Osteocyte (in vitro differentiated cells): ENCODE measurements at regions not wholly inside any gene's neighbourhood (a gene's known extent, or its start where the extent isn't known, plus 50 kb on each side); places are given as distances from the start of the nearest gene placed in this dataset.

Experiments
- DNase-seq: peaks from one replicate; pipeline ENCODE4 v3.0.0; 2021; ENCODE audit warnings: mixed read lengths; ENCODE audit not compliant: unreplicated experiment; ENCODE audit errors: extremely low spot score
- H3K27ac Mint-ChIP-seq: one replicate; pipeline ENCODE4 v1.8.0; 2021; ENCODE audit warnings: mild to moderate bottlenecking, mixed read lengths; ENCODE audit not compliant: unreplicated experiment
- H3K27me3 Mint-ChIP-seq: one replicate; pipeline ENCODE4 v1.8.0; 2021; ENCODE audit warnings: mixed read lengths; ENCODE audit not compliant: unreplicated experiment
- H3K36me3 Mint-ChIP-seq: one replicate; pipeline ENCODE4 v1.8.0; 2021; ENCODE audit warnings: mixed read lengths; ENCODE audit not compliant: unreplicated experiment
- H3K4me1 Mint-ChIP-seq: one replicate; pipeline ENCODE4 v1.8.0; 2021; ENCODE audit warnings: mixed read lengths; ENCODE audit not compliant: unreplicated experiment
- H3K4me3 Mint-ChIP-seq: one replicate; pipeline ENCODE4 v1.8.0; 2021; ENCODE audit warnings: mild to moderate bottlenecking, moderate library complexity, mixed read lengths; ENCODE audit not compliant: unreplicated experiment
- H3K9me3 Mint-ChIP-seq: one replicate; pipeline ENCODE4 v1.8.0; 2021; ENCODE audit warnings: mixed read lengths; ENCODE audit not compliant: unreplicated experiment
- TF ChIP-seq, protein P1 (sequence below): fragments of 200-600 bp; sonication (generic); IDR thresholded peaks from 2 replicates; pipeline ENCODE4 v1.5.0; 2021; ENCODE audit warnings: antibody characterized with exemption, mild to moderate bottlenecking, moderate library complexity

DNA sequence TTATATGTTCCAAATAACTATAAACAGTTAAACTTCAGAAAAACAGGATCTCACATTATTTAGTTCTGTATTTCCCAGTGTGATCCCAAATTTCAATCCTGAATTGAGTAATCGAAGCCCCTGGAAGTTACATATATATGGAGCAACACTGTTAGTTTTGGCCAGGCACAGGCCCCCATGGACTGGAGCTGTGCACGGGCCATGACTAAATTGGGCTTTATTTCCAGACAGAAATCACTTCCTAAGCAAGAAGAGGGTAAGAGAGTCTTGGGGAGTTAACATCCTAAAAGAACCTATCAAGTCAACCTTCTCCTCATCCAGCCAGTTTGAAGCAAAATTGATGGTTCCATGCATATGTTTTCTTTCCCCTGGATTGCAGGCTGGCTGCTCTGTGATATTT lies 393.0 kb downstream of the TMEM167A start:
- Mint-ChIP-seq H3K9me3 (no peaks in the 10 kb centered on the region), H3K36me3 (no peaks in the 10 kb centered on the region), H3K4me3 (no peak overlapping the region), H3K27me3 (peaks cover 18% of the 10 kb centered on the region), H3K27ac (no peak overlapping the region), H3K4me1 (no peaks in the 10 kb centered on the region)
- DNase-seq, result no peak
- TF ChIP-seq, protein P1, sequence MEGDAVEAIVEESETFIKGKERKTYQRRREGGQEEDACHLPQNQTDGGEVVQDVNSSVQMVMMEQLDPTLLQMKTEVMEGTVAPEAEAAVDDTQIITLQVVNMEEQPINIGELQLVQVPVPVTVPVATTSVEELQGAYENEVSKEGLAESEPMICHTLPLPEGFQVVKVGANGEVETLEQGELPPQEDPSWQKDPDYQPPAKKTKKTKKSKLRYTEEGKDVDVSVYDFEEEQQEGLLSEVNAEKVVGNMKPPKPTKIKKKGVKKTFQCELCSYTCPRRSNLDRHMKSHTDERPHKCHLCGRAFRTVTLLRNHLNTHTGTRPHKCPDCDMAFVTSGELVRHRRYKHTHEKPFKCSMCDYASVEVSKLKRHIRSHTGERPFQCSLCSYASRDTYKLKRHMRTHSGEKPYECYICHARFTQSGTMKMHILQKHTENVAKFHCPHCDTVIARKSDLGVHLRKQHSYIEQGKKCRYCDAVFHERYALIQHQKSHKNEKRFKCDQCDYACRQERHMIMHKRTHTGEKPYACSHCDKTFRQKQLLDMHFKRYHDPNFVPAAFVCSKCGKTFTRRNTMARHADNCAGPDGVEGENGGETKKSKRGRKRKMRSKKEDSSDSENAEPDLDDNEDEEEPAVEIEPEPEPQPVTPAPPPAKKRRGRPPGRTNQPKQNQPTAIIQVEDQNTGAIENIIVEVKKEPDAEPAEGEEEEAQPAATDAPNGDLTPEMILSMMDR, result no peak

DNA sequence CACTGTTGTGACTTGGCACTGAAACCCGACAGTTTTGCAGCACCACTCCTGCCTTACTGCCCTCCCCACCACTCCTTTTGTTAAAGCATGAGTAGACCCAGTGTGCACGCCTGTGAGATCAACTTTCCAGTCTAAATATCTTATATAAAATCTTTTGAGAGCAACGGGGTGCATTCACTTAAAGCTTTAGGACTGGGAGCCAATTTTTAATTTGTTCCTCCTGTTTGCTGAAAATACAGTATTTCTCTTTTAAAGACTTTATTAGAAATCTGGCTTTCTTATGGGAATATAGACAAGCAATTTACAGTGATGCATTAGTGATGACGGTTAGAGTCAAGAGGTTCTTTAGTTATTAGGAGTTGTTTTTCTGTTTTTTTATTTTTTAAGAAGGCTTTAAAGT lies 397.5 kb downstream of the TMEM167A start:
- H3K36me3 Mint-ChIP-seq, result no peaks in the 10 kb centered on the region
- no peak overlapping the region for H3K27ac Mint-ChIP-seq
- no peaks in the 10 kb centered on the region for H3K9me3 Mint-ChIP-seq
- TF ChIP-seq, protein P1, result no peak
- H3K4me3 Mint-ChIP-seq, result no peak overlapping the region
- DNase-seq, result no peak
- no peaks in the 10 kb centered on the region for H3K4me1 Mint-ChIP-seq
- peaks cover 23% of the 10 kb centered on the region for H3K27me3 Mint-ChIP-seq

- Mint-ChIP-seq H3K27ac (no peak overlapping the region), H3K9me3 (no peaks in the 10 kb centered on the region), H3K4me1 (no peaks in the 10 kb centered on the region), H3K4me3 (no peak overlapping the region), H3K36me3 (no peaks in the 10 kb centered on the region), H3K27me3 (peaks cover 23% of the 10 kb centered on the region)
- TF ChIP-seq, protein P1, result no peak
- DNase-seq, result no peak
Measured at GRCh38 chr5:82676661-82677060, 398.5 kb upstream of the RPS23 start.

GRCh38 chr5:82674671-82675070 lies 396.5 kb upstream of the RPS23 start:
- Mint-ChIP-seq H3K27ac (no peak overlapping the region), H3K27me3 (peaks cover 19% of the 10 kb centered on the region), H3K4me1 (no peaks in the 10 kb centered on the region), H3K4me3 (no peak overlapping the region), H3K9me3 (no peaks in the 10 kb centered on the region), H3K36me3 (no peaks in the 10 kb centered on the region)
- TF ChIP-seq, protein P1, result no peak
- no peak for DNase-seq

- H3K36me3 Mint-ChIP-seq, result no peaks in the 10 kb centered on the region
- no peaks in the 10 kb centered on the region for H3K4me1 Mint-ChIP-seq
- TF ChIP-seq, protein P1, result no peak
- H3K9me3 Mint-ChIP-seq, result no peaks in the 10 kb centered on the region
- no peak for DNase-seq
- H3K27me3 Mint-ChIP-seq, result peaks cover 19% of the 10 kb centered on the region
- no peak overlapping the region for H3K4me3 Mint-ChIP-seq
- no peak overlapping the region for H3K27ac Mint-ChIP-seq
Measured at GRCh38 chr5:82673057-82673809, 395.1 kb upstream of the RPS23 start.
